Activated T-helper 1 cell treated with anti-CD3 and anti-CD28 coated beads, Interleukin-12 subunit alpha, Interleukin-12 subunit beta, Interleukin-2, Interleukin-4 antibody, amounts not matched to agents 30 ng/mL and 10 ng/mL and 1 ng/mL, durations not matched to agents 14 hours and 24 hours and 36 hours (primary cell): ENCODE measurements at regions not wholly inside any gene's neighbourhood (a gene's known extent, or its start where the extent isn't known, plus 50 kb on each side); places are given as distances from the start of the nearest gene placed in this dataset.
"Not testable (repeated sequence)": the region's sequence is repeated elsewhere in the genome, so short reads cannot be mapped to it uniquely, and the experiment has no call there.

ENCODE experiments used
- DNase-seq: peaks from one replicate; pipeline ENCODE4 v3.0.0; 2021; ENCODE audit warnings: low spot score
- H3K27ac Mint-ChIP-seq: one replicate; pipeline ENCODE4 v1.8.0; 2021; ENCODE audit warnings: mild to moderate bottlenecking, mixed read lengths
- H3K27me3 Mint-ChIP-seq: one replicate; pipeline ENCODE4 v1.8.0; 2022; ENCODE audit warnings: mild to moderate bottlenecking, moderate library complexity, mixed read lengths; ENCODE audit not compliant: insufficient read depth
- H3K36me3 Mint-ChIP-seq: one replicate; pipeline ENCODE4 v1.8.0; 2021; ENCODE audit warnings: low read depth, mixed read lengths
- H3K4me1 Mint-ChIP-seq: one replicate; pipeline ENCODE4 v1.8.0; 2021; ENCODE audit warnings: low read depth, mixed read lengths
- H3K4me3 Mint-ChIP-seq: one replicate; pipeline ENCODE4 v1.8.0; 2021; ENCODE audit warnings: mild to moderate bottlenecking, moderate library complexity, mixed read lengths
- H3K9me3 Mint-ChIP-seq: one replicate; pipeline ENCODE4 v1.8.0; 2021; ENCODE audit warnings: mixed read lengths
- intact Hi-C: fragments of 100-400 bp; cut with micrococcal nuclease; formaldehyde crosslinking; loops from one replicate; pipeline ENCODE4 v1.15.1; 2024

- Mint-ChIP-seq H3K4me3 (no peak overlapping the region), H3K27ac (no peak overlapping the region), H3K4me1 (no peaks in the 10 kb centered on the region), H3K36me3 (no peaks in the 10 kb centered on the region), H3K9me3 (no peaks in the 10 kb centered on the region), H3K27me3 (peaks cover 13% of the 10 kb centered on the region)
- intact Hi-C loops = no loop called here
- no peak for DNase-seq
Observed at GRCh38 chr2:11877764-11878163, 131.3 kb downstream of the LPIN1 start.

- H3K27ac Mint-ChIP-seq, H3K4me1 Mint-ChIP-seq, H3K27me3 Mint-ChIP-seq, H3K4me3 Mint-ChIP-seq, intact Hi-C loops, DNase-seq, H3K36me3 Mint-ChIP-seq: not testable (repeated sequence)
- H3K9me3 Mint-ChIP-seq = peaks cover 18% of the 10 kb centered on the region
Observed at GRCh38 chr2:11885253-11885652, 138.8 kb downstream of the LPIN1 start.

GRCh38 chr2:11886899-11887298, 140.5 kb downstream of the LPIN1 start:
- intact Hi-C loops, H3K36me3 Mint-ChIP-seq, DNase-seq, H3K27ac Mint-ChIP-seq, H3K4me1 Mint-ChIP-seq, H3K4me3 Mint-ChIP-seq, H3K27me3 Mint-ChIP-seq: not testable (repeated sequence)
- peaks cover 27% of the 10 kb centered on the region for H3K9me3 Mint-ChIP-seq

DNA sequence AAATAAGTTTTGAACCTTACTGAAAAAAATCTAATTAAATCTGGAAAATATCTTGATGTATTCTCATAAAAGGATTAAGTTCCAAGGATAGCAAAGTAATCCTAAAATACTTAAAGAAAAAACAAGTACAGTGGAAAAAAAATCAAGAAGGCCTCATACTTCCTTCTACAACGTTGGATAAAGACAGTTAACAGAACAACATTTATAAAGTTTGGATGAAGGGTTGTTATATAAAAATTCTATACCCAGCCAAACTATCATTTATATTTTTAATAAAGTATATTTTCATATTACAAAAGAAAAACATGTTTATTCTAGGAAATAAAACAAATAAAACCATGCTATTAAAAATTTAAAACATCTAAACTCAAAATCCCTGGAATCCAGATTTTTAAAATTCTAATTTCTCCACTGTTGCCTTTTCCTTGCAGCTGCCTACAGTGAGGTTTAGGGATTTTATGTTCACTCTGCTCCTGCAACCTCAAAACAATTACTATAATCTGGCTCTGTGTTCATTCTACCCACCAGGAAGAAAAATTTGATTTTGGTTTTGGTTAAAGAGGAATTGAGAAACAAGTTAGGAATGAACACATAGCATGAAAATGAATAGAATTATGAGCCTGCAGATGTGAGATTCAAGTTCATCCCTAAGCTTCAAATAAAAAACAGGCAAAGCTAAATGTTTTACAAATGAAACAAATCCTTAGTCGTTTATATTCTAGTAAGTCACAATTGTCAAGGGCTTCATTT, 142.8 kb downstream of the LPIN1 start:
- Mint-ChIP-seq H3K27me3 (no peaks in the 10 kb centered on the region), H3K27ac (no peak overlapping the region), H3K4me3 (no peak overlapping the region), H3K36me3 (no peaks in the 10 kb centered on the region), H3K9me3 (peaks cover 42% of the 10 kb centered on the region), H3K4me1 (no peaks in the 10 kb centered on the region)
- no peak for DNase-seq
- intact Hi-C loops = no loop called here

DNA sequence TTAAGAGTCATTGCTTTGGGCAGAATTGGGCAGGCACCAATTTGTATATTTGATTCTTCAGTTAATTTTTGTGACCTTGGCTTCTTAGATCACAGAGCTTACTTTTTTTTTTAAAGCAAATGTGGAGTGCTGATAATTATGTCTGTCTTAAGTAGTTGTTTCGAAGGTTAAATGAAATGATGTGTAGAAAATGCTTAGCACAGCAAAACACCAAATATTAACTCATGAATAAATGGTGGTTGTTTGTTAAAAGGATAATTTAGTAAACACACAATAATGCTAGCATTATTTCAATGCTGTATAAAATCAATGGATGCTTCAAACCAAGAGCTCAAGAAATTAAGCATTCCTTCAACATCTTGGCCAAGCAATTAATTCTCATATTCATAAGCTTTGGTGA, 143.4 kb downstream of the LPIN1 start:
- DNase-seq = no peak
- Mint-ChIP-seq H3K27me3 (no peaks in the 10 kb centered on the region), H3K4me3 (no peak overlapping the region), H3K9me3 (peaks cover 47% of the 10 kb centered on the region), H3K27ac (no peak overlapping the region), H3K36me3 (no peaks in the 10 kb centered on the region), H3K4me1 (no peaks in the 10 kb centered on the region)
- intact Hi-C loops = no loop called here

DNA sequence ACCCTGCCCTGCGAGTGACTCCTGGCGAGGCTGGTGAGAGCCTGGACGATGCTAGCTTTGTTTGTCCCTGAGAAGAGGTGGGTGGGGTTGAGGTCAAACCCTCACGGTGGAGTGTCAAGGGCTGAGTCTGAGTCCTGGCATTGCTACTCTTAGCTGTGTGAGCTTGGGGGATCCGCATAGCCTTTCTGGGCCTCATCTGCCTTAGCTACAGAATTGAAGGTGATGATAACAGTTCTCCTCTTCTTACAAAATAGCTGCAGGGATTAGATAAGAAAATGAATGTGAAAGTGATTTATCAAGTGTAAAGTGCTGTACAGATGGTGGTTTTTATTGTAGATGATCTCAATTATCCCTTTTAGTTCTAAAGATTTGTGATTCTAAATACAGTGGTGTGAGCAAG, 144.6 kb downstream of the LPIN1 start:
- Mint-ChIP-seq H3K27me3 (no peaks in the 10 kb centered on the region), H3K36me3 (no peaks in the 10 kb centered on the region), H3K9me3 (peaks cover 50% of the 10 kb centered on the region), H3K4me1 (no peaks in the 10 kb centered on the region), H3K27ac (no peak overlapping the region), H3K4me3 (no peak overlapping the region)
- intact Hi-C loops = no loop called here
- no peak for DNase-seq

DNA sequence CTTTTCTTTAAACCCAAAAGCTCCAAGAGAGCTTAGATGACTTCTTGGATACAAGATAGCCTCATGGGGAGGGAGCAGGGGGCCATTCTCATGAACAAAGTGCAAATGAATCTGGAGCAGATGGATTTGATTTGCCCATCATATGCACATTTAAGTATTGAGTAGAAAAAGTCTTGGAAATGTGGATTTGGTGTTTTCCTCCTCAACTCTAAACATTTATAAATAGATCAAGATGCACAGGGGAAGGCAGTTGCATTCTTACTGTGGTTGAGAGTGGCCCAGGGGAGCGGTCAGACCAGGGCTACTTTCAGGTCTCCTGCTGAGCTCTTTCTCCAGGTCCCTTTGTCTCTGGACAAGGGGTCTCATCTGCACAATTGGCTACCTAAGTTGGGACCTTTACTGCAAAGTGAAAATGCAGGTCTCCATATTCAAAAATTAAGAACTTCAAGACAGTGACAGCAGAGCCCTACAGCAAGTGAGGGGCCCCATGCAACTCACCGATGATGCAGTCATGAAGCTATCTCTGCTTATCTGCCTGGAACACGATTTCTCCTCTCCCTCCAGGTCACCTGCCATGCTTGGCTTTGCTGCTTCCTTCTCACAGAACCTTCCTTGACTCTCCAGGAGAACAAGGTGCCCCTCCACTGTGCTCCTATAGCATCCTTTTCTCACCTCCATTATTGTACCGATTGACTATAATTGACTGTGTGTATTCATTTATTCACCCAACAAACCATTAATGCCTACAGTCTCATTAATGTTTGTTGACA, 145.4 kb downstream of the LPIN1 start:
- peaks cover 50% of the 10 kb centered on the region for H3K9me3 Mint-ChIP-seq
- no peak for DNase-seq
- intact Hi-C loops = no loop called here
- no peaks in the 10 kb centered on the region for H3K4me1 Mint-ChIP-seq
- H3K27me3 Mint-ChIP-seq = peaks cover 6% of the 10 kb centered on the region
- no peak overlapping the region for H3K4me3 Mint-ChIP-seq
- H3K27ac Mint-ChIP-seq = no peak overlapping the region
- no peaks in the 10 kb centered on the region for H3K36me3 Mint-ChIP-seq

GRCh38 chr2:11896386-11896785, 150.0 kb downstream of the LPIN1 start:
- H3K36me3 Mint-ChIP-seq = no peaks in the 10 kb centered on the region
- no peak overlapping the region for H3K27ac Mint-ChIP-seq
- H3K27me3 Mint-ChIP-seq = peaks cover 11% of the 10 kb centered on the region
- H3K4me3 Mint-ChIP-seq = no peak overlapping the region
- intact Hi-C loops = no loop called here
- H3K4me1 Mint-ChIP-seq = no peaks in the 10 kb centered on the region
- peaks cover 24% of the 10 kb centered on the region for H3K9me3 Mint-ChIP-seq
- DNase-seq = no peak

- Mint-ChIP-seq H3K4me1 (no peaks in the 10 kb centered on the region), H3K4me3 (no peak overlapping the region), H3K36me3 (no peaks in the 10 kb centered on the region), H3K27me3 (peaks cover 11% of the 10 kb centered on the region), H3K27ac (no peak overlapping the region), H3K9me3 (peaks cover 11% of the 10 kb centered on the region)
- intact Hi-C loops = no loop called here
- no peak for DNase-seq
Observed at GRCh38 chr2:11898576-11898975, 152.1 kb downstream of the LPIN1 start.

- Mint-ChIP-seq H3K36me3 (no peaks in the 10 kb centered on the region), H3K27ac (no peak overlapping the region), H3K27me3 (peaks cover 11% of the 10 kb centered on the region), H3K9me3 (peaks cover 8% of the 10 kb centered on the region), H3K4me1 (no peaks in the 10 kb centered on the region), H3K4me3 (no peak overlapping the region)
- intact Hi-C loops = no loop called here
- DNase-seq = no peak
Observed at GRCh38 chr2:11899264-11899818, 152.9 kb downstream of the LPIN1 start.

- intact Hi-C loops, H3K4me3 Mint-ChIP-seq, H3K27ac Mint-ChIP-seq, H3K9me3 Mint-ChIP-seq, H3K36me3 Mint-ChIP-seq, DNase-seq, H3K4me1 Mint-ChIP-seq: not testable (repeated sequence)
- peaks cover 11% of the 10 kb centered on the region for H3K27me3 Mint-ChIP-seq
Observed at GRCh38 chr2:11900891-11901290, 154.5 kb downstream of the LPIN1 start.

DNA sequence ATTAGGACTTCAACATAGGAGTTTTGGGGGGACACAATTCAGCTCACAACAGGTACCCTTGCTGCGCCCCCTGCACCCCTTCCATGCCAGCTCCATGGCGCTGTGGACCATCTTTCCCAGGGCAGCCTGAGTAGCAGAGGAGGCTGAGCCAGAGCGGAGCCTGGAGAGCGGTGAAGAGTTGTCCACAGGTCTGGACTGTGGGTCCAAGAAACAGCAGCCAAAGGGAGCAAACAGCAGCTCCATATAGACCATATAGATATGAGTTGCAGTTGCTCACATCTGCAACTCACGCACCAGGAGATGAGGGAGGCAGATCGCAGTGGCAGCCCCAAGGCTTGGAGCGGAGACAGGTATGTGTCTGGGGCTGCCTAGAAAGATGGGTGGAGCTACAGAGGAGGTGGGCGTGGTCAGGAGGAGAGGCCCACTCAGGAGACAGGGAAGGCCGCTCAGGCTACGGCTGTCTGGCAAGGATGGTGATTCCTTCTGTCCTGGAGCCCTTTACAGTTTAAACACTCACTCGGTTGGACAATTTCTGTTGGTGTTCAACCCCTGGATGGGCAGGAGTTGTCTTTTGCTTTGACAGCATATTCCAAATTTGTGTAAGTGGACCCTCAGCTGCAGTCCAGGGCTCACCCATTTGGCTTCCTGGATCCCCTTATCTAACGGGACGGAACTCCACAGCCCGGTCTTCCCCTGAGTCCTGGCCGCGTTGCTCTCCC, 155.1 kb downstream of the LPIN1 start:
- no peak for DNase-seq
- no peak overlapping the region for H3K27ac Mint-ChIP-seq
- no peaks in the 10 kb centered on the region for H3K9me3 Mint-ChIP-seq
- peaks cover 9% of the 10 kb centered on the region for H3K27me3 Mint-ChIP-seq
- intact Hi-C loops = no loop called here
- no peaks in the 10 kb centered on the region for H3K4me1 Mint-ChIP-seq
- H3K36me3 Mint-ChIP-seq = no peaks in the 10 kb centered on the region
- no peak overlapping the region for H3K4me3 Mint-ChIP-seq

GRCh38 chr2:11903085-11903606, 156.7 kb downstream of the LPIN1 start:
- DNase-seq = no peak
- Mint-ChIP-seq H3K9me3 (no peaks in the 10 kb centered on the region), H3K4me1 (no peaks in the 10 kb centered on the region), H3K36me3 (no peaks in the 10 kb centered on the region), H3K4me3 (no peak overlapping the region), H3K27me3 (peaks cover 1% of the 10 kb centered on the region), H3K27ac (no peak overlapping the region)
- intact Hi-C loops = no loop called here
